IPS-18c (cell line): ENCODE measurements at regions not wholly inside any gene's neighbourhood (a gene's known extent, or its start where the extent isn't known, plus 50 kb on each side); places are given as distances from the start of the nearest gene placed in this dataset.

Experiments used
- H3K4me3 ChIP-seq: 2 replicates; pipeline ENCODE4 v1.7.0; 2013; ENCODE audit warnings: low read depth, mild to moderate bottlenecking, low read length, moderate library complexity; ENCODE audit not compliant: insufficient read depth
- H3K9me3 ChIP-seq: one replicate; pipeline ENCODE4 v1.6.1; 2013; ENCODE audit warnings: mild to moderate bottlenecking, low read length, moderate library complexity; ENCODE audit not compliant: control insufficient read depth, insufficient read depth

DNA sequence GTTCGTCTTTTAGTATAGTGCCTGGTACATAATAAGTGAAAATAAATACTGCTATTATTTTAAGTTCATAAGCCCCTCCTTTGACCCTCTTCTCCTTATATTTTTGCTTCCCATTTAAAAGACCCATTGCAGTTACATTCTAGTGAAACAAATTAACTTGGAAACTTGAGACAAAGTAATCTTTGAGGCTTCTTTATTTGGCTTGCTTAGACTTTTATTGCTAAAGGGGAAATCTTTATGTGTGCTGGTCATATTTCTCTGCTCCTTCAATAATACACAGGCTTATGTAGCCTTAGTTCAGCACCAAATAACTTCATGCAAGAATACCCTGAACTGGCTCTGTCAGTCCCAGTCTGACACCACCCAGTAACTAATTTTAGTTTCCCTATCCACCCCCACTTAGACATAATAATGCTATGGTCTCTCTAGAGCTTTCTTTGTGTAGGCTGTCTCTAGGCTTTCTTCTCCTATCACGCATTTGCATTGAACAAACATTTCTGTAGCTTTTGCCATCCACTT lies 257.8 kb downstream of the OMA1 start:
- Histone ChIP-seq H3K9me3 (no peaks in the 10 kb centered on the region), H3K4me3 (no peak overlapping the region)

DNA sequence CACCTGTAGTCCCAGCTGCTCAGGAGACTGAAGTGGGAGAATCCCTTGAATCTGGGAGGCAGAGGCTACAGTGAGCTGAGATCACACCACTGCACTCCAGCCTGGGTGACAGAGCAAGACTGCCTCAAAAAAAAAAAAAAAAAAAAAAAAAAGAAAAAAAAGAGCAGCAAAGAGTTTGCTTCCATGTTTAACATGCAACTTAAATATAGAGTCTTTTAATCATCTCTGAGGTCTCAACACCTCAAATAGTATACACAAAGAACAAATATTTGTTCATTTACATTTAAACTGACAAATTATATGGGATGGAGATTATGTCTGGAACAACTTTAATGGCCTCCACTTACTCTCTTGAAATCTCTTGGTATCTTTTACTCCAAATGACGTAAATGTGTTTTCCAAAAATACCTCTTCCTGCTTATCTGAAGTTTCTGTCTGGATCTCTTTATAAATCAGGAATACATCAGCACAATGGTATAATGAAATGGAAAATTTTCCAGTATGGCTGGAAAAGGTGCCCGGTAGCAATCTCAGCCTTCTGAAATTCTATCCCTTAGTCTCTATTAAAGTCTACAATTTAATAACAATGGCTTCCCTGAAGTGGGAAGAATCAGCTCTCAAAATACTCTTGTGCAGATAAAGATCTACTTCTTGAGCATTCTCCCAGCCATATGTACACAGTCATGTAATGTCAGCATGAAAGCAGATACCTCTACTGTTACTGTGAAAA lies 258.5 kb downstream of the OMA1 start:
- Histone ChIP-seq H3K4me3 (no peak overlapping the region), H3K9me3 (no peaks in the 10 kb centered on the region)

DNA sequence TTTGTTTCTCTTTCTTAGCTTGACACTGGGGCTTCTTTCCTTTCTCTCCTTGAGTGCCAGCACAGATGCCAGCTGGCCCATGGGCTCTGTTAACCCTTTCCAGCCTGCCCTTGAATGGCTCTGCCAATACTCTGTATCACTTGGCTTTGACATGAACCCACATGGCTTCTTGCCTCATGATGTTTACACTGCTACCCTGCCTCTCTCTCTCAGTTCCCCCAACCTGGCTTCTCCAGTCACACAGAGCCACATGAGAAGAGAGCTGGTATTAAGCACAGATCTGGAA lies 262.4 kb downstream of the OMA1 start:
- H3K4me3 ChIP-seq: no peak overlapping the region

DNA sequence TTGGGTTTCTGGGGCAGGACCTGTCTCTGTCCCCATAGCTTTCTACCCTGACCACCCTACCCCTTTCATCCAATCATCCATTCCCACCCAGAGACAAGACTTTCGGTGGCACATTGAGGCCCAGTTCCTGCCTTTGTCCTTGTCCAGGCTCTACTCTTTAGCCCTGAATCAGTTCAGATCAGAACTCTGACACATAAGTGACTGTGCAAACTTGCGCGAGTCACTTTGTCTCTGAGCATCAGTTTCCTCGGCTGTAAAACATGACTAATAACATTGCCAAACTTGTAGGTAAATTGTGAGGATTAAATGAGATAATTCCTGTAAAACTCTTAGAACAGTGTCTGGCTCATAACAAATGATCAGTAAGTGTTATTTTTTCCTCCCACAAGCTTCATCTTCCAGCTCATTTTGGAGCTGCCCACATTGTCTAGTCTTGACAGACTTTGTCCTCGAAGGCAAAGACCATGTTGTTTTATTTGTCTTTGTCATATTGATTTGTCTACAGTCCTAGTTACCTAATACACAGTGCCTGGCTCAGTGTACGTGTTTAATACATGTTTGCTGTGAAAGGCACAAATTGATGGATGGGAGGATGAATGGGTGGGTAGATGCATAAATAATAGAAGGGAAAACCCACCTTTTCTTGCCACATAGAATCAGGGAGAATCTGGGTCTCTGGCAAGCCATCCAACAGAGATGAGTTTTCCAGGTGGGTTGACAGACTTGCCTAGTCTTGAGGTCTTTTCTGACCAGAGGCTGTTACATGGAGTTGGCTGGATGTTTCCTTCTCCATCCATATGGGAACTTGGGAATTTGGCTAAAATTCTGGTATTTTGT lies 262.9 kb downstream of the OMA1 start:
- Histone ChIP-seq H3K9me3 (no peaks in the 10 kb centered on the region), H3K4me3 (no peak overlapping the region)

More for the DNA sequence above, 262.4 kb downstream of the OMA1 start:
- H3K9me3 ChIP-seq: no peaks in the 10 kb centered on the region

DNA sequence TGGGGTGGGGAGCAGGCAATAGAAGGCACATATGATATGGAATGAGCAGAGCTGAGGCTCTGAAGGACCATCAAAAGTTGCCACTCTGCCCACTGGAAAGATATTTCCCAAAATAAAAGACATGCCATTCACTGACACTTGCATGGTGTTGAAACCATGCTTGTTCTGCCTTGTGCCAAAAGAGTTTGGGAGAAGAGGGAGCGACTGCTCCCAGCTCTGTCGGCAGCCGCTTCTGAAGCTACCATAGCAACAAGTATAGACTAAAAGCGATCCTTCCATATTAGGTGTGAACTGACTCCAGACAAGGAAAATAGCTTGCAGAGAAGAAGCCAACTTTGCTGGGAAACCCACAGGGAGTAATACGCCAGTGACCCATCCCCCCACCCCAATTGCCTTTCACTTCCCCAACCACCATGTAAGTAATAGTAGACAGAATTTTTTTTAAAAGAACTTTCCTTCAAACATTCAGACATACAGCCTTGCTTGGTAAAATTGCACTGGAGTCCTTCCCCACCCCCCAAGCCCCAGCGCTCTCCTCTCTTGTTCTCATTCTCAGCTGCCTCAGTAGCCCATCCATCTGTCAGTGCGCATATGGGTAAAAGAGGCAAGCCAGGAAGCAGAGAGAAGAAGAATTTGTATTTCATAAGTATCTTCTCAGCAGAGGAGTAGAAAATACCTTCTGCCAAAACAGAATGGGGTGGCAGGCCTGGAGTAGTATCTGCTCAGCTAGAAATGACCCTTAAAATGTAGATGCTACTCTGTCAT lies 263.7 kb downstream of the OMA1 start:
- no peaks in the 10 kb centered on the region for H3K9me3 ChIP-seq

GRCh38 chr1:58266242-58266641 lies 280.3 kb downstream of the OMA1 start:
- Histone ChIP-seq H3K9me3 (no peaks in the 10 kb centered on the region), H3K4me3 (no peak overlapping the region)

More for the DNA sequence above, 263.7 kb downstream of the OMA1 start:
- H3K4me3 ChIP-seq: no peak overlapping the region

GRCh38 chr1:58264462-58264861 lies 282.1 kb downstream of the OMA1 start:
- Histone ChIP-seq H3K9me3 (no peaks in the 10 kb centered on the region), H3K4me3 (no peak overlapping the region)

GRCh38 chr1:58262702-58263101 lies 283.8 kb downstream of the OMA1 start:
- Histone ChIP-seq H3K4me3 (no peak overlapping the region), H3K9me3 (no peaks in the 10 kb centered on the region)

DNA sequence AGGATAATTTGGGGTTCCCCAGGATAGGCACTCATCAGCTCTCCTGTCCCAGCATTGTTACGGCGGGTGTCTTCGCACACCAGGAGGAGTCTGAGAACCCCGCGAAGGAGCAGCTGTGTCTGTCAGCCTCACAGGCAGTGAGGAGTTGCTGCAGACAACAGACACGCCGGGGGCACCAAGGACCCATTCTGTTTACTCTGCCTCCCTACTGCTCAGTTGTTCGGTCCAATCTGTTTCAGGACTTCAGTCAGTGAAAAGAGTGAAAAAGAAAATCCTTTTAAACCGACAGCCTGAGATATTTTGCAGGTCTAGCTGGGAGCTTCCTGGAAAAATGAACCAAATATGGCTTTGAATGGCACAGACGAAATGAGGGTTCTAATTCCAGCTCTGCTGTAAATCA lies 288.4 kb downstream of the OMA1 start:
- Histone ChIP-seq H3K9me3 (no peaks in the 10 kb centered on the region), H3K4me3 (no peak overlapping the region)

GRCh38 chr1:58257003-58257402 lies 289.5 kb downstream of the OMA1 start:
- no peaks in the 10 kb centered on the region for H3K9me3 ChIP-seq
- no peak overlapping the region for H3K4me3 ChIP-seq

GRCh38 chr1:58256546-58256945 lies 290.0 kb downstream of the OMA1 start:
- H3K4me3 ChIP-seq: no peak overlapping the region
- H3K9me3 ChIP-seq: no peaks in the 10 kb centered on the region

DNA sequence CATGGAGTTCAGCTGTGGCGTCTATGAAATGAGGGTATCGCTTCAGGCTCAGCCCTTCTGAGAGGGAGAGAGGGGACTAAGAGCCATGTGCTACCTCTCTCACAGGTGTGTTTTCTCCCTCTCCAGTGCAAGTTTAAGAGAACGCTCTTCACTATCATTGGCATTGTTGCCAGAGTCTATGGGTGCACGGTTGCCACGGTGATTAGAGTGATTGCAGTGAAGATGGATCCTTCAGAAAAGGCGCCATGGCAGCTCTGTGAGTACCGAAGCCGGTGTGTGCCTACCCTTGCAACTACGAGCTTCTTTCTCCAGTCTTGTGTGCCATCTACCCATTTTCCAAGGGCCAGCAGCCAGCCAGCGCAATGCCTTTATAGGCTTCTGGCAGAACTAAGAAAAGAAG lies 290.5 kb downstream of the OMA1 start:
- no peaks in the 10 kb centered on the region for H3K9me3 ChIP-seq
- H3K4me3 ChIP-seq: no peak overlapping the region

DNA sequence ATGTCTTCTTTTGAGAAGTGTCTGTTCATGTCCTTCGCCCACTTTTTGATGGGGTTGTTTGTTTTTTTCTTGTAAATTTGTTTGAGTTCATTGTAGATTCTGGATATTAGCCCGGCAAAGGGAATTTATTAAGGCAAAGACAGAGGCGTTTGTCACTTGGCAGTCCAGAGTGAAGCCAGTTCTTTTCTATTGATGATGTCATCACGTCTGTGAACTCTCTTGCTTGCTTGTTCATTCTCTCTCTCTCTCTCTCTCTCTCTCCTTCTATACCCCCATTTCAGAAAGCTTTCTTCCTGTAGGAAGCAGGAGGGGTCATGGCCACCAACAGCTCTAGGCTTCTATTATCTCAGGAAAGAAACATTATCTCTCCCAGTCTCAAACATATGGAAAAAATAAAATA lies 291.3 kb downstream of the OMA1 start:
- H3K9me3 ChIP-seq: no peaks in the 10 kb centered on the region
- no peak overlapping the region for H3K4me3 ChIP-seq

DNA sequence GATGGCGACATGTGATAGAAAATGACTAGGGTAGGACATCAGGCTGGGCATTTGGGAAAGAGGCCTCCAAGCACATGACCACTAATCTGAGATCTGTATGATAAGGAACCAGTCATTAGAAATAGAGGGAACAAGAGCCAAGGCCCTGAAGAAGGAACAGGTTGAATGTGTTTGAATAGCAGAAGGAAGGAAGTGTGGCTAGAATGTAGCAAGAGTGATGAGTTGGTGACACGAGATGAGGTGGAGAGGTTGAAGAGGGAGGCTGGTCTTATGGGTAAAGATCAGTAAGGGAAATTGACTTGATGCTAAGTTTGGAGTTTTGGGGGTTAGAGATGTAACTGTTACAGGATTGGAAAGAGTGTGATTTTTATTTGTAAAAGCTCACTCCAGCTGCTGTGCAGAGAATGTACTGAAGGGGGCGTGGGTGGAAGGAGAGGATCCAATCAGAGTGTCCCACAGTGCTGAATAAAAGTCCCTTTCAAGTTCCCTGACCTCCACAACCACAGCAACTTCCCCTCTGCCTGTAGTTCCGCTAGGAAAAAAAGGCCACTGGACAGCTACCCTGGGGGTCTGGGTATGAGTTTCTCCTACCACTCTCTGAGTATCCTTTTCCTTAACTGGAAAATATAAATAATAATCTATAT lies 295.0 kb downstream of the OMA1 start:
- Histone ChIP-seq H3K9me3 (no peaks in the 10 kb centered on the region), H3K4me3 (no peak overlapping the region)

DNA sequence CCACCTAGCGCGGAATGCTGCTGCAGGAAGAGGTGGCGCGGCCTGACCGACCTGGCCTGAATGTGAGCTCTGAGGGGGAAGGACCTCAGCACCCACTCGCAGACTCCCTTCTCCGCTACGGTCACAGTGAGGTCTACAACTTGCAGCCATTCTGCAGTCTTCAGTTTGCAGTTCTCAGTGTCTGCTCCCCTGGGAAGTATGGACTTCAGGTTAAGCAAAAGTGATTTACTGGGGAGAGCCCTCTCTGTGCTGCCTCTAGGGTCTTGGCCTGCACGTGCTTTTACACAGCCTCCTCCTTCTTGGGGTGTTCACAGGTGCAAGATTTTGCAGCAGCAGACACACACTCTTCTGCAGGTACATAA lies 296.0 kb downstream of the OMA1 start:
- H3K4me3 ChIP-seq: peak overlapping the region; percentile 79
- no peaks in the 10 kb centered on the region for H3K9me3 ChIP-seq

DNA sequence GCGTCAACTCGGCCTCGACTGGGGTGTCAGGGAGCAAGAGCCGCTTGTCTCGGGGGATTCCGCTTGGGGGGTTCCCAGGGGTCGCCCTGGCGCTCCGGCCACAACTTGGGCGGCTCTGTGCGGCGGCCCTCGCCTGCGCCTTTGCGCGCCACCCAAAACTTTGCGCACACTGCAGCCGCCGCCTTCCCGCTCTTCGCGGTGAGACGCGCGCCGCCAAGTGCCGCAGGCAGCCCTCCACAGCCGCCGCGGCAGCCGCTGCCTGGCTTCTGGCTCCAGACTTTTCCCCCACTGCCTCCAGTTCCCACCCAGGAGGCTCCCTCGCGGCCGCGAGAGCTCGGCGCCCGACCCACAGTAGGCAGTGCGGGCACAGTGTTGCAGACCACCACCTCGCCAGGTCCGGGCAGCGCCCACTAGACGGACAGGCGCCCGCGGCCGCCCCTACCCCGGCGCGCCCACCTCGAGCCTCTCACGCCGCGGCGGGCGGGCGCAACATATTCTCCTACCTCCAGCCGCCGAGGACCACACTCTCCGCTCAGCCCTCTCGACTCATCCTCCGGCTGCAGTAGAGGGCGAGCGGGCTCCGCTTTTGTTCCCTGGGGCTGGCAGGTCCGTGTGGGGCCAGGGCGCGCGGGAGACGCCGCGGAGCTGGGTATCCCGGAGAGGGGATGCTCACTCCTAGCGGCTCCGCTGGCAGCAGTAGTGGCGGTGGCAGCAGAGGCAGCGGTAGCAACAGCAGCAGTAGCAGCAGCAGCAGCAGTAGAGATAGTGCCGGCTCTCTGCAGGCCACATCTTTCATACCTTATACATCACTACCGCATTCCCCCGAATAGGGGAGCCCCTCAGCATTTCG lies 296.6 kb downstream of the OMA1 start:
- Histone ChIP-seq H3K4me3 (peak overlapping the region; percentile 79), H3K9me3 (no peaks in the 10 kb centered on the region)

GRCh38 chr1:58249388-58249736 lies 297.2 kb downstream of the OMA1 start:
- Histone ChIP-seq H3K4me3 (peak overlapping the region; percentile 79), H3K9me3 (no peaks in the 10 kb centered on the region)
